H1 (cell line): ENCODE measurements at regions not wholly inside any gene's neighbourhood (a gene's known extent, or its start where the extent isn't known, plus 50 kb on each side); places are given as distances from the start of the nearest gene placed in this dataset.

Experiments
- ASH2L ChIP-seq: fragments of 200-600, 300-600 bp; sonication (generic); IDR thresholded peaks from one replicate; pipeline ENCODE4 v1.7.1; 2017; ENCODE audit warnings: low read length
- CREB1 ChIP-seq: IDR thresholded peaks from 2 replicates; pipeline ENCODE4 v1.6.1; 2012; ENCODE audit warnings: inconsistent platforms
- KDM1A ChIP-seq: fragments of 200-600, 300-600 bp; sonication (generic); IDR thresholded peaks from 2 replicates; pipeline ENCODE4 v1.7.1; 2016; ENCODE audit warnings: mild to moderate bottlenecking, low read length, borderline replicate concordance
- NRF1 ChIP-seq: IDR thresholded peaks from 2 replicates; pipeline ENCODE4 v1.6.1; 2011; ENCODE audit warnings: mild to moderate bottlenecking, low read depth, low read length, improper control_type of control experiment
- PHF8 ChIP-seq: fragments of 200-600 bp; sonication (generic); conservative IDR thresholded peaks from 2 replicates; pipeline ENCODE4 v1.7.1; 2012; ENCODE audit warnings: low read depth, mild to moderate bottlenecking, inconsistent platforms, low read length, moderate library complexity
- POLR2A ChIP-seq, 2 experiments: IDR thresholded peaks; 1 replicate in 1 of 2; 2 replicates in 1 of 2; pipeline ENCODE4 v1.6.1; 2011; ENCODE audit warnings: low read depth in 2 of 2, low read length in 2 of 2, mild to moderate bottlenecking in 2 of 2; ENCODE audit errors: control extremely low read depth in 1 of 2
- POLR2AphosphoS5 ChIP-seq: IDR thresholded peaks from 2 replicates; pipeline ENCODE4 v1.6.1; 2011; ENCODE audit warnings: low read depth, low read length
- SIN3A ChIP-seq, 2 experiments: IDR thresholded peaks in 1 of 2; conservative IDR thresholded peaks in 1 of 2; 2 replicates each; pipeline ENCODE4 v1.6.1; 2011 to 2012; ENCODE audit warnings: low read length in 2 of 2, improper control_type of control experiment in 1 of 2, low read depth in 1 of 2, mild to moderate bottlenecking in 1 of 2
- SIX5 ChIP-seq: IDR thresholded peaks from 2 replicates; pipeline ENCODE4 v1.6.1; 2011; ENCODE audit warnings: mild to moderate bottlenecking, low read depth, low read length
- TBP ChIP-seq: IDR thresholded peaks from 2 replicates; pipeline ENCODE4 v1.6.1; 2011; ENCODE audit warnings: low read depth, low read length, improper control_type of control experiment
- TF ChIP-seq, protein P1 (sequence below): fragments of 300-600 bp; sonication (generic); IDR thresholded peaks from 2 replicates; pipeline ENCODE4 v1.7.1; 2012; ENCODE audit warnings: low read length, moderate library complexity, mild to moderate bottlenecking, inconsistent platforms; ENCODE audit not compliant: insufficient replicate concordance
- TF ChIP-seq, protein P2 (sequence below): IDR thresholded peaks from 2 replicates; pipeline ENCODE4 v1.6.1; 2012; ENCODE audit warnings: inconsistent platforms

DNA sequence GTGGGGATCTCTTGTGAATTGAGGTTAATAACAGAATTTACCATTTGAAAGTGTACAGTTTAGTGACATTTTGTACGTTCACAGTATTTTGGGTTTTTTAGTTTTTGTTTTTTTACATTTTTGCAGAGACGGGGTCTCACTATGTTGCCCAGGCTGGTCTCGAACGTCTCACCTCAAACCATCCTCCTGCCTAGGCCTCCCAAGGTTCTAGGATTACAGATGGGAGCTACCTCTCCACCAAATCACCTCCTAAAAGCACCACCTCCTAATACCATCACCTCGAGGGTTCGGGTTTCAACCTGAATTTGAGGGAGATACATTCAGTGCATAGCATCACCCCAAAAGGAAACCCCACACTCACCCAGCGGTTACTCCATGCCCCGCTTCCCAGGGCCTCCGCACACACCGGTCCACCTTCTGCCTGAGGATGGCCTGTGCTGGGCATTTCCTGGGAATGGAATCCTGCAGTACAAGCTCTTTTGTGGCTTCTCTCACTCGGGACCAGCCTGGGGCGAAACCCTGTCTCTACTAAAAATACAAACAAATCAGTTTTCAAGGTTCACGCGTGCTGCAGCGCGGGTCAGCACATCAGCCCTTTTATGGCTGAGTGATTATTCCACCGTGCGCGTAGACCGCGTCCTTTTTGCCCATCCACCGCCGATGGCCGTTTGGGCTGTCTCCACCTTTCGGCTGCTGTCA, 182.7 kb upstream of the CIBAR2 start (continued):
- TF ChIP-seq, protein P1, sequence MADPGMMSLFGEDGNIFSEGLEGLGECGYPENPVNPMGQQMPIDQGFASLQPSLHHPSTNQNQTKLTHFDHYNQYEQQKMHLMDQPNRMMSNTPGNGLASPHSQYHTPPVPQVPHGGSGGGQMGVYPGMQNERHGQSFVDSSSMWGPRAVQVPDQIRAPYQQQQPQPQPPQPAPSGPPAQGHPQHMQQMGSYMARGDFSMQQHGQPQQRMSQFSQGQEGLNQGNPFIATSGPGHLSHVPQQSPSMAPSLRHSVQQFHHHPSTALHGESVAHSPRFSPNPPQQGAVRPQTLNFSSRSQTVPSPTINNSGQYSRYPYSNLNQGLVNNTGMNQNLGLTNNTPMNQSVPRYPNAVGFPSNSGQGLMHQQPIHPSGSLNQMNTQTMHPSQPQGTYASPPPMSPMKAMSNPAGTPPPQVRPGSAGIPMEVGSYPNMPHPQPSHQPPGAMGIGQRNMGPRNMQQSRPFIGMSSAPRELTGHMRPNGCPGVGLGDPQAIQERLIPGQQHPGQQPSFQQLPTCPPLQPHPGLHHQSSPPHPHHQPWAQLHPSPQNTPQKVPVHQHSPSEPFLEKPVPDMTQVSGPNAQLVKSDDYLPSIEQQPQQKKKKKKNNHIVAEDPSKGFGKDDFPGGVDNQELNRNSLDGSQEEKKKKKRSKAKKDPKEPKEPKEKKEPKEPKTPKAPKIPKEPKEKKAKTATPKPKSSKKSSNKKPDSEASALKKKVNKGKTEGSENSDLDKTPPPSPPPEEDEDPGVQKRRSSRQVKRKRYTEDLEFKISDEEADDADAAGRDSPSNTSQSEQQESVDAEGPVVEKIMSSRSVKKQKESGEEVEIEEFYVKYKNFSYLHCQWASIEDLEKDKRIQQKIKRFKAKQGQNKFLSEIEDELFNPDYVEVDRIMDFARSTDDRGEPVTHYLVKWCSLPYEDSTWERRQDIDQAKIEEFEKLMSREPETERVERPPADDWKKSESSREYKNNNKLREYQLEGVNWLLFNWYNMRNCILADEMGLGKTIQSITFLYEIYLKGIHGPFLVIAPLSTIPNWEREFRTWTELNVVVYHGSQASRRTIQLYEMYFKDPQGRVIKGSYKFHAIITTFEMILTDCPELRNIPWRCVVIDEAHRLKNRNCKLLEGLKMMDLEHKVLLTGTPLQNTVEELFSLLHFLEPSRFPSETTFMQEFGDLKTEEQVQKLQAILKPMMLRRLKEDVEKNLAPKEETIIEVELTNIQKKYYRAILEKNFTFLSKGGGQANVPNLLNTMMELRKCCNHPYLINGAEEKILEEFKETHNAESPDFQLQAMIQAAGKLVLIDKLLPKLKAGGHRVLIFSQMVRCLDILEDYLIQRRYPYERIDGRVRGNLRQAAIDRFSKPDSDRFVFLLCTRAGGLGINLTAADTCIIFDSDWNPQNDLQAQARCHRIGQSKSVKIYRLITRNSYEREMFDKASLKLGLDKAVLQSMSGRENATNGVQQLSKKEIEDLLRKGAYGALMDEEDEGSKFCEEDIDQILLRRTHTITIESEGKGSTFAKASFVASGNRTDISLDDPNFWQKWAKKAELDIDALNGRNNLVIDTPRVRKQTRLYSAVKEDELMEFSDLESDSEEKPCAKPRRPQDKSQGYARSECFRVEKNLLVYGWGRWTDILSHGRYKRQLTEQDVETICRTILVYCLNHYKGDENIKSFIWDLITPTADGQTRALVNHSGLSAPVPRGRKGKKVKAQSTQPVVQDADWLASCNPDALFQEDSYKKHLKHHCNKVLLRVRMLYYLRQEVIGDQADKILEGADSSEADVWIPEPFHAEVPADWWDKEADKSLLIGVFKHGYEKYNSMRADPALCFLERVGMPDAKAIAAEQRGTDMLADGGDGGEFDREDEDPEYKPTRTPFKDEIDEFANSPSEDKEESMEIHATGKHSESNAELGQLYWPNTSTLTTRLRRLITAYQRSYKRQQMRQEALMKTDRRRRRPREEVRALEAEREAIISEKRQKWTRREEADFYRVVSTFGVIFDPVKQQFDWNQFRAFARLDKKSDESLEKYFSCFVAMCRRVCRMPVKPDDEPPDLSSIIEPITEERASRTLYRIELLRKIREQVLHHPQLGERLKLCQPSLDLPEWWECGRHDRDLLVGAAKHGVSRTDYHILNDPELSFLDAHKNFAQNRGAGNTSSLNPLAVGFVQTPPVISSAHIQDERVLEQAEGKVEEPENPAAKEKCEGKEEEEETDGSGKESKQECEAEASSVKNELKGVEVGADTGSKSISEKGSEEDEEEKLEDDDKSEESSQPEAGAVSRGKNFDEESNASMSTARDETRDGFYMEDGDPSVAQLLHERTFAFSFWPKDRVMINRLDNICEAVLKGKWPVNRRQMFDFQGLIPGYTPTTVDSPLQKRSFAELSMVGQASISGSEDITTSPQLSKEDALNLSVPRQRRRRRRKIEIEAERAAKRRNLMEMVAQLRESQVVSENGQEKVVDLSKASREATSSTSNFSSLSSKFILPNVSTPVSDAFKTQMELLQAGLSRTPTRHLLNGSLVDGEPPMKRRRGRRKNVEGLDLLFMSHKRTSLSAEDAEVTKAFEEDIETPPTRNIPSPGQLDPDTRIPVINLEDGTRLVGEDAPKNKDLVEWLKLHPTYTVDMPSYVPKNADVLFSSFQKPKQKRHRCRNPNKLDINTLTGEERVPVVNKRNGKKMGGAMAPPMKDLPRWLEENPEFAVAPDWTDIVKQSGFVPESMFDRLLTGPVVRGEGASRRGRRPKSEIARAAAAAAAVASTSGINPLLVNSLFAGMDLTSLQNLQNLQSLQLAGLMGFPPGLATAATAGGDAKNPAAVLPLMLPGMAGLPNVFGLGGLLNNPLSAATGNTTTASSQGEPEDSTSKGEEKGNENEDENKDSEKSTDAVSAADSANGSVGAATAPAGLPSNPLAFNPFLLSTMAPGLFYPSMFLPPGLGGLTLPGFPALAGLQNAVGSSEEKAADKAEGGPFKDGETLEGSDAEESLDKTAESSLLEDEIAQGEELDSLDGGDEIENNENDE, result no peak
- no peak for TF ChIP-seq NRF1
- TF ChIP-seq SIN3A (conservative IDR thresholded peaks at IDR 0.05 in 1 of 2, IDR thresholded peaks at IDR 0.05 in 1 of 2; ENCODE audit: low read depth in 1 of 2, low read length in 2 of 2), result no peak
- no peak for TF ChIP-seq POLR2AphosphoS5
- TF ChIP-seq CREB1, result no peak
- TF ChIP-seq, protein P2, sequence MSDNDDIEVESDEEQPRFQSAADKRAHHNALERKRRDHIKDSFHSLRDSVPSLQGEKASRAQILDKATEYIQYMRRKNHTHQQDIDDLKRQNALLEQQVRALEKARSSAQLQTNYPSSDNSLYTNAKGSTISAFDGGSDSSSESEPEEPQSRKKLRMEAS, result no peak
- no peak for TF ChIP-seq PHF8
- no peak for TF ChIP-seq KDM1A
- no peak for TF ChIP-seq POLR2A (IDR thresholded peaks at IDR 0.05; ENCODE audit: control extremely low read depth in 1 of 2, low read depth in 2 of 2, low read length in 2 of 2)
- no peak for TF ChIP-seq ASH2L
- no peak for TF ChIP-seq SIX5
- TF ChIP-seq TBP, result no peak
